GM12878 (cell line): ENCODE measurements at regions not wholly inside any gene's neighbourhood (a gene's known extent, or its start where the extent isn't known, plus 50 kb on each side); places are given as distances from the start of the nearest gene placed in this dataset.

Source experiments
- CTCF ChIP-seq, 3 experiments: IDR thresholded peaks in 2 of 3; conservative IDR thresholded peaks in 1 of 3; 2 replicates each; pipeline ENCODE4 v1.5.1; 2011; ENCODE audit warnings: low read depth in 3 of 3, low read length in 3 of 3, mild to moderate bottlenecking in 3 of 3, control low read depth in 2 of 3, moderate library complexity in 2 of 3, inconsistent platforms in 1 of 3, mixed read lengths in 1 of 3; ENCODE audit not compliant: control insufficient read depth in 2 of 3, insufficient read depth in 1 of 3; ENCODE audit errors: extremely low read depth in 1 of 3
- ELK1 ChIP-seq: IDR thresholded peaks from 2 replicates; pipeline ENCODE4 v1.6.1; 2012; ENCODE audit warnings: low read depth, low read length, improper control_type of control experiment
- EZH2 ChIP-seq: IDR thresholded peaks from 2 replicates; pipeline ENCODE4 v1.6.1; 2012; ENCODE audit warnings: low read depth, mild to moderate bottlenecking, control low read depth, inconsistent platforms, low read length, borderline replicate concordance; ENCODE audit not compliant: control insufficient read depth
- HDAC6 ChIP-seq: fragments of 200-600 bp; sonication (generic); IDR thresholded peaks from one replicate; pipeline ENCODE4 v1.8.0; 2017; ENCODE audit warnings: antibody characterized with exemption; ENCODE audit not compliant: unreplicated experiment
- POLR2A ChIP-seq: IDR thresholded peaks from 2 replicates; pipeline ENCODE4 v1.6.1; 2011; ENCODE audit warnings: low read depth, mild to moderate bottlenecking, low read length
- POLR2AphosphoS5 ChIP-seq: IDR thresholded peaks from 2 replicates; pipeline ENCODE4 v1.6.1; 2011; ENCODE audit warnings: mild to moderate bottlenecking, low read length, inconsistent platforms
- TCF7 ChIP-seq: IDR thresholded peaks from 2 replicates; pipeline ENCODE4 v1.6.1; 2014; ENCODE audit warnings: antibody characterized with exemption, borderline replicate concordance

GRCh38 chr22:22351366-22351765 is 106.8 kb downstream of the VPREB1 start:
- TF ChIP-seq ELK1 (no peak), POLR2A (no peak), POLR2AphosphoS5 (no peak), TCF7 (no peak), CTCF (IDR thresholded peaks at IDR 0.05 in 2 of 3, conservative IDR thresholded peaks at IDR 0.05 in 1 of 3; ENCODE audit: control insufficient read depth in 2 of 3, extremely low read depth in 1 of 3, insufficient read depth in 1 of 3, low read depth in 3 of 3, low read length in 3 of 3) (no peak), HDAC6 (no peak), EZH2 (no peak)
